ENCODE measurements at regions not wholly inside any gene's neighbourhood (a gene's known extent, or its start where the extent isn't known, plus 50 kb on each side); places are given as distances from the start of the nearest gene placed in this dataset.

DNA sequence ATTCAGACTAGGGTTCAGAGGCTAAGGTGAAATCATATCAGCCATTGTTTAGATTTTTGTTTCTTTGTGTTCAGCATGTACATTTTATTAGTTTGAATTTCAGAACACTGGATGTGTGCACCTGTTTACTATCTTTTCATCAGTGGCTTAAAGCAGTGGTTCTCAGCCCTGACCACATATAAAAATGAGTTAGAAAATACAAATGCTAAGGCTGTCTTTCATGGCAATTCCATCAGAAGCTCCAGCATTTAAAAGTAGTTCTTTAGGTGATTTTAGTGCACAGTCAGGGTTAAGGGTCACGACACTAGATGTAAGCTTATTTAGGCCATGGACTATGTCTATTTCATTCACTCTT is 213.5 kb downstream of the NECTIN3 start:
- TF ChIP-seq, protein P1, sequence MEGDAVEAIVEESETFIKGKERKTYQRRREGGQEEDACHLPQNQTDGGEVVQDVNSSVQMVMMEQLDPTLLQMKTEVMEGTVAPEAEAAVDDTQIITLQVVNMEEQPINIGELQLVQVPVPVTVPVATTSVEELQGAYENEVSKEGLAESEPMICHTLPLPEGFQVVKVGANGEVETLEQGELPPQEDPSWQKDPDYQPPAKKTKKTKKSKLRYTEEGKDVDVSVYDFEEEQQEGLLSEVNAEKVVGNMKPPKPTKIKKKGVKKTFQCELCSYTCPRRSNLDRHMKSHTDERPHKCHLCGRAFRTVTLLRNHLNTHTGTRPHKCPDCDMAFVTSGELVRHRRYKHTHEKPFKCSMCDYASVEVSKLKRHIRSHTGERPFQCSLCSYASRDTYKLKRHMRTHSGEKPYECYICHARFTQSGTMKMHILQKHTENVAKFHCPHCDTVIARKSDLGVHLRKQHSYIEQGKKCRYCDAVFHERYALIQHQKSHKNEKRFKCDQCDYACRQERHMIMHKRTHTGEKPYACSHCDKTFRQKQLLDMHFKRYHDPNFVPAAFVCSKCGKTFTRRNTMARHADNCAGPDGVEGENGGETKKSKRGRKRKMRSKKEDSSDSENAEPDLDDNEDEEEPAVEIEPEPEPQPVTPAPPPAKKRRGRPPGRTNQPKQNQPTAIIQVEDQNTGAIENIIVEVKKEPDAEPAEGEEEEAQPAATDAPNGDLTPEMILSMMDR (IDR thresholded peaks at IDR 0.05), result no peak
- TF ChIP-seq POLR2A (IDR thresholded peaks at IDR 0.05) (no peak), POLR2AphosphoS5 (IDR thresholded peaks at IDR 0.05) (no peak)
